ENCODE measurements at regions not wholly inside any gene's neighbourhood (a gene's known extent, or its start where the extent isn't known, plus 50 kb on each side); places are given as distances from the start of the nearest gene placed in this dataset.
"Not testable (repeated sequence)": the region's sequence is repeated elsewhere in the genome, so short reads cannot be mapped to it uniquely, and the experiment has no call there.

DNA sequence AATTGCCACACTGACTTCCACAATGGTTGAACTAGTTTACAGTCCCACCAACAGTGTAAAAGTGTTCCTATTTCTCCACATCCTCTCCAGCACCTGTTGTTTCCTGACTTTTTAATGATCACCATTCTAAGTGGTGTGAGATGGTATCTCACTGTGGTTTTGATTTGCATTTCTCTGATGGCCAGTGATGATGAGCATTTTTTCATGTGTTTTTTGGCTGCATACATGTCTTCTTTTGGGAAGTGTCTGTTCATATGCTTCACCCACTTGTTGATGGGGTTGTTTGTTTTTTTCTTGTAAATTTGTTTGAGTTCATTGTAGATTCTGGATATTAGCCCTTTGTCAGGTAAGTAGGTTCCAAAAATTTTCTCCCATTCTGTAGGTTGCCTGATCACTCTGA, 148.5 kb upstream of the ACTBL2 start:
- H3K79me1 ChIP-seq (ENCODE audit: low read depth, low read length); FAIRE-seq; H3K9me3 ChIP-seq (ENCODE audit: insufficient read depth in 2 of 2, low read depth in 1 of 2, low read length in 1 of 2); H4K5ac ChIP-seq (ENCODE audit: insufficient read length, low read depth, low read length); H3K23me2 ChIP-seq (ENCODE audit: low read depth, low read length); H2AFZ ChIP-seq (ENCODE audit: low read length); H3K36me3 ChIP-seq (ENCODE audit: control insufficient read depth in 2 of 4, insufficient read depth in 4 of 4, low read length in 3 of 4); H3K56ac ChIP-seq (replicated peaks; ENCODE audit: insufficient read length, low read depth, low read length); H3K27me3 ChIP-seq (replicated peaks in 1 of 4; ENCODE audit: control insufficient read depth in 3 of 4, extremely low read depth in 1 of 4, insufficient read depth in 3 of 4, low read length in 3 of 4); H4K8ac ChIP-seq (ENCODE audit: extremely low read depth, insufficient read depth, low read length); H2BK20ac ChIP-seq (ENCODE audit: low read length); H3K18ac ChIP-seq (ENCODE audit: extremely low read depth, low read length); H2BK15ac ChIP-seq (ENCODE audit: low read length); H3K27ac ChIP-seq (ENCODE audit: low read depth, low read length); H3K4ac ChIP-seq (replicated peaks; ENCODE audit: insufficient read length, low read depth, low read length); H2AK5ac ChIP-seq (ENCODE audit: low read depth, low read length); H4K91ac ChIP-seq (replicated peaks; ENCODE audit: insufficient read length, low read length); H2BK12ac ChIP-seq (ENCODE audit: low read depth, low read length); H4K20me1 ChIP-seq (replicated peaks in 1 of 2; ENCODE audit: control insufficient read depth in 1 of 2, insufficient read depth in 2 of 2, low read length in 2 of 2); H3K4me2 ChIP-seq (ENCODE audit: insufficient read depth in 1 of 2, low read depth in 2 of 2, low read length in 2 of 2); H3K79me2 ChIP-seq (ENCODE audit: control insufficient read depth in 1 of 2, insufficient read depth in 2 of 2, low read length in 2 of 2); H3K4me1 ChIP-seq (replicated peaks in 1 of 4; ENCODE audit: control insufficient read depth in 3 of 4, insufficient read depth in 4 of 4, low read length in 3 of 4); POLR2A ChIA-PET (ENCODE audit: partially characterized antibody); H3K4me3 ChIP-seq (ENCODE audit: extremely low read depth in 1 of 4, insufficient read depth in 2 of 4, low read depth in 3 of 4, low read length in 4 of 4); H2BK5ac ChIP-seq (ENCODE audit: low read depth, low read length); H3K14ac ChIP-seq (ENCODE audit: insufficient read length); DNase-seq (ENCODE audit: low read depth in 1 of 2, low spot score in 2 of 2); H2BK120ac ChIP-seq (replicated peaks; ENCODE audit: low read depth, low read length); H3K9ac ChIP-seq (replicated peaks in 1 of 4; ENCODE audit: extremely low read depth in 1 of 4, low read depth in 3 of 4, low read length in 3 of 4); H3K23ac ChIP-seq (ENCODE audit: insufficient read length): not testable (repeated sequence)
- CTCF ChIA-PET (ENCODE audit: partially characterized antibody): interaction anchor here (1.6 kb wide), 1 partner anchor 19 kb away, joined by 3 read pairs; no protein-coding TSS in a partner anchor

All from H1 (cell line).